ENCODE measurements at regions not wholly inside any gene's neighbourhood (a gene's known extent, or its start where the extent isn't known, plus 50 kb on each side); places are given as distances from the start of the nearest gene placed in this dataset.
A peak's percentile ranks its signal among the peaks of the same experiment; 100 is the strongest.

GRCh38 chr2:147097747-147098146 is 747.1 kb upstream of the ACVR2A start:
- no peak for DNase-seq

- DNase-seq: no peak
These were observed 748.2 kb upstream of the ACVR2A start for GRCh38 chr2:147096671-147097070.

- no peak for DNase-seq
These were observed 749.5 kb upstream of the ACVR2A start for GRCh38 chr2:147095376-147095775.

GRCh38 chr2:147094077-147094476 is 750.8 kb upstream of the ACVR2A start:
- no peak for DNase-seq

- DNase-seq: no peak
These were observed 752.6 kb upstream of the ACVR2A start for GRCh38 chr2:147092266-147092665.

- DNase-seq: no peak
These were observed 753.4 kb upstream of the ACVR2A start for GRCh38 chr2:147091448-147091847.

- no peak for DNase-seq
These were observed 756.0 kb upstream of the ACVR2A start for GRCh38 chr2:147088871-147089270.

GRCh38 chr2:147086715-147087114 is 758.1 kb upstream of the ACVR2A start:
- DNase-seq: no peak

- no peak for DNase-seq
These were observed 761.2 kb upstream of the ACVR2A start for GRCh38 chr2:147083664-147084063.

- DNase-seq: peak; percentile 75
These were observed 761.8 kb upstream of the ACVR2A start for GRCh38 chr2:147082850-147083522.

- no peak for DNase-seq
These were observed 763.0 kb upstream of the ACVR2A start for GRCh38 chr2:147081831-147082230.

- DNase-seq: no peak
These were observed 768.2 kb upstream of the ACVR2A start for GRCh38 chr2:147076634-147077033.

- DNase-seq: no peak
These were observed 776.8 kb upstream of the ACVR2A start for GRCh38 chr2:147068071-147068470.

- DNase-seq: no peak
These were observed 777.7 kb upstream of the ACVR2A start for GRCh38 chr2:147067136-147067535.

GRCh38 chr2:147062073-147062472 is 782.8 kb upstream of the ACVR2A start:
- no peak for DNase-seq

- DNase-seq: no peak
These were observed 783.6 kb upstream of the ACVR2A start for GRCh38 chr2:147061269-147061668.

- DNase-seq: no peak
These were observed 786.8 kb upstream of the ACVR2A start for GRCh38 chr2:147057892-147058490.

- no peak for DNase-seq
These were observed 793.0 kb upstream of the ACVR2A start for GRCh38 chr2:147051814-147052213.

- no peak for DNase-seq
These were observed 793.6 kb upstream of the ACVR2A start for GRCh38 chr2:147051248-147051647.

- no peak for DNase-seq
These were observed 794.9 kb upstream of the ACVR2A start for GRCh38 chr2:147049957-147050356.

- DNase-seq: no peak
These were observed 798.4 kb upstream of the ACVR2A start for GRCh38 chr2:147046473-147046872.

- DNase-seq: peak; percentile 51
These were observed 799.7 kb upstream of the ACVR2A start for GRCh38 chr2:147045113-147045512.

GRCh38 chr2:147041121-147041494 is 803.7 kb upstream of the ACVR2A start:
- no peak for DNase-seq

- no peak for DNase-seq
These were observed 804.3 kb upstream of the ACVR2A start for GRCh38 chr2:147040298-147041120.
